Sigmoid colon (tissue), 6 donors: ENCODE measurements at regions not wholly inside any gene's neighbourhood (a gene's known extent, or its start where the extent isn't known, plus 50 kb on each side); places are given as distances from the start of the nearest gene placed in this dataset.
"Not testable (repeated sequence)": the region's sequence is repeated elsewhere in the genome, so short reads cannot be mapped to it uniquely, and the experiment has no call there.

Experiments used
- DNase-seq: peaks from one replicate; pipeline ENCODE4 v3.0.0-alpha.2; 2019
- H3K27ac ChIP-seq, 4 donors: fragments of 200-600 bp; sonication (generic); one replicate each; pipeline ENCODE4 v1.5.1; 2016 to 2019; ENCODE audit warnings: mild to moderate bottlenecking in 1 of 4
- H3K27me3 ChIP-seq, 3 donors: fragments of 200-600 bp; sonication (generic); one replicate each; pipeline ENCODE4 v1.5.1; 2019; ENCODE audit warnings: mild to moderate bottlenecking in 1 of 3
- H3K36me3 ChIP-seq, 4 donors: fragments of 200-600 bp; sonication (generic); one replicate each; pipeline ENCODE4 v1.5.1; 2016 to 2019
- H3K4me1 ChIP-seq, 4 donors: fragments of 200-600 bp; sonication (generic); one replicate each; pipeline ENCODE4 v1.5.1; 2017 to 2019
- H3K4me3 ChIP-seq, 4 donors: fragments of 200-600 bp; sonication (generic); one replicate each; pipeline ENCODE4 v1.5.1; 2017 to 2019; ENCODE audit warnings: mild to moderate bottlenecking in 2 of 4, moderate library complexity in 1 of 4
- H3K9me3 ChIP-seq, 4 donors: fragments of 200-600 bp in 3 of 4; sonication (generic) in 3 of 4; one replicate each; pipeline versions ENCODE4 v1.5.1 to v1.6.1; 2013 to 2019
- CTCF ChIP-seq, 4 experiments: fragments of 450-650 bp in 3 of 4; fragments of 200-600 bp in 1 of 4; IDR thresholded peaks; one replicate each; pipeline ENCODE4 v1.5.1; 2016 to 2019; ENCODE audit warnings: antibody characterized with exemption in 4 of 4, mild to moderate bottlenecking in 3 of 4, moderate library complexity in 2 of 4
- EP300 ChIP-seq, 4 donors: sonication (generic); formaldehyde crosslinking; IDR thresholded peaks; one replicate each; pipeline ENCODE4 v1.6.1; 2017; ENCODE audit warnings: antibody characterized with exemption in 4 of 4
- POLR2A ChIP-seq, 2 donors: fragments of 450-650 bp; IDR thresholded peaks; one replicate each; pipeline ENCODE4 v1.6.1; 2016; ENCODE audit warnings: antibody characterized with exemption in 2 of 2, mild to moderate bottlenecking in 2 of 2, moderate library complexity in 2 of 2
- POLR2AphosphoS5 ChIP-seq, 4 donors: sonication (generic); formaldehyde crosslinking; IDR thresholded peaks; one replicate each; pipeline ENCODE4 v1.6.1; 2017; ENCODE audit warnings: antibody characterized with exemption in 4 of 4
- WGBS, 2 donors: extraction: QIAGEN DNeasy Blood & Tissue Kit; methylation state at CpG; one replicate each; pipeline ENCODE4 v1.1.7; 2013; 5-methylcytosine and 5-hydroxymethylcytosine counted together
- intact Hi-C: fragments of 100-400 bp; cut with DNase I; formaldehyde crosslinking; loops from one replicate; pipeline ENCODE4 v1.15.1; 2023
- donor health status: healthy with polysubstance abuse.
- donor health status: healthy.

DNA sequence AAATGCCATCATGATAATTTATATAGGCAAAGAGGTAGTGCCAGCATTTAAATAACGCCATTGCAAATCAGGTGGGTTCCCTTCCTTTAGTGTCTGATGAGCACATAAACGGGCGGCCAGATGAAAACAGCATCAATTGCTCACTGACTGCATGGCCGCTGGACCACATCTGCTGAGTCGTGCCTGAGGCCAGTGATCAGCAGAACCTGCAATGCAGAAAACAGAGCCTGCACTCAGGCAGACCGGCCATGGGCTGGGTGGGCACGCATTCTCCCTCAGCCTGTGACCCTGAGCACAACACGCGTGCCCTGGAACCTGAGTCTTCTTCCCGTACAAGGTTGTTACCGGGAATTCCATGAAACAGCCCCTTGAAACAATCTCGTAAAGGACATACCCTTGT lies 144.0 kb upstream of the THBS2 start:
- H3K9me3 ChIP-seq, result no peaks in the 10 kb centered on the region
- WGBS, 2 donors, result 85 to 86% methylated on average over 12 of the region's 12 CpGs
- no peaks in the 10 kb centered on the region for H3K36me3 ChIP-seq
- H3K27me3 ChIP-seq, result no peaks in the 10 kb centered on the region
- TF ChIP-seq CTCF (IDR thresholded peaks at IDR 0.05) (no peak), POLR2AphosphoS5 (IDR thresholded peaks at IDR 0.05) (no peak), EP300 (IDR thresholded peaks at IDR 0.05) (no peak), POLR2A (IDR thresholded peaks at IDR 0.05) (no peak)
- no peak overlapping the region for H3K4me3 ChIP-seq
- DNase-seq, result no peak
- H3K4me1 ChIP-seq, result no peaks in the 10 kb centered on the region
- H3K27ac ChIP-seq, result no peak overlapping the region
- intact Hi-C loops, result no loop called here

DNA sequence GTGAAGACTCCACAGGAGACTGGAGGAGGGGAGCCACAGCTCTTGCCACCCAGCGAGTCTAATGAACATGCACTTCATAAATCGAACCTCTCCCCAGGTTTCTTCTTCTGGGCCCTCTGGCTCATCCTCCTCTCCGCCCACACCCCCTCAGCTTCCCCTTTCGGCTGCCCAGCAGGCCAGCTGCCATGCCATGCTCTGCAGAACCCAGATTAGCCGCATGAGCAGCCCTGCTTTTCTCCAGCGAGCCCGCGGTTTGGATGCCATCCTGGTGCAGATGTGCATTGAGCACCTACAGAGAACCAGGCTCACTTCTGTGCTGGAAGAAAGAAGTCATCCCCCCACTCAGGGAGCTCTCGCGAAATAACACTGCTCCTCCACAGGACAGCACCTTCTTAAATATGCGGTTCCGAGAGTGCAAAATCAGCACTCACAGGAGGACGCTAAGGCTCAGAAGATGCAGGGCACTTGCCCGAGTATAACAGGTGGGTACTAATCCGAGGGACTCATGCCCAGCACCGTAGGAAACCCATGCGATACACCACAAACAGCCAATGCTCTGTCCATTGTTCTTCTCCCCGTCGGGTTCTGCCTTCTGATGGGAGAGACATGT lies 143.0 kb upstream of the THBS2 start:
- H3K27ac ChIP-seq, result no peak overlapping the region
- WGBS, 2 donors, result 91 to 93% methylated on average over 19 of the region's 19 CpGs
- H3K4me3 ChIP-seq, result no peak overlapping the region
- intact Hi-C loops, result no loop called here
- H3K36me3 ChIP-seq, result no peaks in the 10 kb centered on the region
- H3K4me1 ChIP-seq, result no peaks in the 10 kb centered on the region
- no peaks in the 10 kb centered on the region for H3K9me3 ChIP-seq
- TF ChIP-seq EP300 (IDR thresholded peaks at IDR 0.05), result no peak
- TF ChIP-seq POLR2A (IDR thresholded peaks at IDR 0.05), result no peak
- TF ChIP-seq POLR2AphosphoS5 (IDR thresholded peaks at IDR 0.05), result no peak
- no peak for DNase-seq
- no peaks in the 10 kb centered on the region for H3K27me3 ChIP-seq

DNA sequence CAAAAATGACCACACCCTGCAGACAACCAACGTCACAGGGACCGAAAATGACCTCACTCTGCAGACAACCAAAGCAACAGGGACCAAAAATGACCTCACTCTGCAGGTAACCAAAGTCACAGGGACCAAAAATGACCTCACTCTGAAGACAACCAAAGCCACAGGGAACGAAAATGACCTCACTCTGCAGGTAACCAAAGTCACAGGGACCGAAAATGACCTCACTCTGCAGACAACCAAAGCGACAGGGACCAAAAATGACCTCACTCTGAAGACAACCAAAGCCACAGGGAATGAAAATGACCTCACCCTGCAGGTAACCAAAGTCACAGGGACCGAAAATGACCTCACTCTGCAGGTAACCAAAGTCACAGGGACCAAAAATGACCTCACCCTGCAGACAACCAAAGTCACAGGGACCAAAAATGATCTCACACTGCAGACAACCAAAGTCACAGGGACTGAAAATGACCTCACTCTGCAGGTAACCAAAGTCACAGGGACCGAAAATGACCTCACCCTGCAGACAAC lies 142.4 kb upstream of the THBS2 start:
- H3K27me3 ChIP-seq, intact Hi-C loops, H3K4me1 ChIP-seq, H3K36me3 ChIP-seq, H3K9me3 ChIP-seq, H3K27ac ChIP-seq, DNase-seq, H3K4me3 ChIP-seq: not testable (repeated sequence)
- 68 to 71% methylated on average over 7 of the region's 7 CpGs for WGBS, 2 donors

DNA sequence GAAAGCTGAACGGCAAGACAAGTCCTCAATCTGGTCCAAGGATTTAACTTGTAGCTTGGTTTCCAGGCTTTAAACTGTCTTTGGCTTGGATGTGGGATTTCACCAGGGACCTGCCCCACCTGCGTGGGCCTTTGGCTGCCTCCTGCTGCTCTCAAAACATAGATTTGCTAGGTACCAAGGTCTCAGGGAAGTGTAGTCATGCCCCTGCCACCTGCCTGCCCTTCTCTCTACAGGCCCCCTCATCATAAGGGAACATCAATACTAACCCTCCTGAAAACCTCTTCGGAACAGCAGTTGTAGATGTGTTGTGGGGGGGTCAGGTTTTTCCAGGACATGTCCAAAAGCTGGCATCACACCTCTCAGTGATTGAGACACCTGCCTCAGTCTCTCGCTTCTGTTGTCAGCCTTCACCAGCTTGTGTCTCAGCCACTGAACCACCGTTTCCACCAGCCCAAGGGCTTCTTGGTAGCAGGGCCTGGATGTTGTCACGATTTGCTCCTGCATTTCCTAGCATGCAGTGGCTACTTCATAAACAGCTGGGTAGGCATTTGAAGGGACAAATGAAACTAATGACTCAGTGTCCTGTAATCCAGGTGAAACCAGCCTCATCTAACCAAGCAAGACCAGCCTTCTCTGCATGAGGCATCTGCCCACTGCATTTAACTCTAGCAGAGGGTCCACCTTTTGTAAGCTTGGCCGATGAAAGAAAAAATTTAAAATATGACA lies 141.6 kb upstream of the THBS2 start:
- Histone ChIP-seq H3K27me3 (no peaks in the 10 kb centered on the region), H3K36me3 (no peaks in the 10 kb centered on the region), H3K27ac (no peak overlapping the region), H3K4me1 (no peaks in the 10 kb centered on the region), H3K9me3 (peaks cover 0 to 4% (median 0%) of the 10 kb centered on the region in 4 donors), H3K4me3 (no peak overlapping the region)
- no peak for TF ChIP-seq POLR2AphosphoS5 (IDR thresholded peaks at IDR 0.05)
- TF ChIP-seq CTCF (IDR thresholded peaks at IDR 0.05), result no peak
- TF ChIP-seq POLR2A (IDR thresholded peaks at IDR 0.05), result no peak
- TF ChIP-seq EP300 (IDR thresholded peaks at IDR 0.05), result no peak
- intact Hi-C loops, result no loop called here
- no peak for DNase-seq
- WGBS, 2 donors, result 90 to 91% methylated on average over 7 of the region's 7 CpGs

- Histone ChIP-seq H3K4me1 (peaks cover 0 to under 1% (median 0%) of the 10 kb centered on the region in 4 donors), H3K36me3 (no peaks in the 10 kb centered on the region), H3K4me3 (no peak overlapping the region), H3K27ac (no peak overlapping the region), H3K27me3 (no peaks in the 10 kb centered on the region), H3K9me3 (peaks cover 0 to 5% (median 0%) of the 10 kb centered on the region in 4 donors)
- no peak for TF ChIP-seq EP300 (IDR thresholded peaks at IDR 0.05)
- no peak for TF ChIP-seq CTCF (IDR thresholded peaks at IDR 0.05)
- TF ChIP-seq POLR2AphosphoS5 (IDR thresholded peaks at IDR 0.05), result no peak
- TF ChIP-seq POLR2A (IDR thresholded peaks at IDR 0.05), result no peak
- intact Hi-C loops, result no loop called here
- WGBS, 2 donors, result 88 to 89% methylated on average over 13 of the region's 13 CpGs
- no peak for DNase-seq
Measured at GRCh38 chr6:169393753-169394152, 140.1 kb upstream of the THBS2 start.
